ENCODE measurements at regions not wholly inside any gene's neighbourhood (a gene's known extent, or its start where the extent isn't known, plus 50 kb on each side); places are given as distances from the start of the nearest gene placed in this dataset.
A peak's percentile ranks its signal among the peaks of the same experiment; 100 is the strongest.

GRCh38 chr7:112905950-112906349, 115.8 kb upstream of the TMEM168 start:
- H3K4me2 ChIP-seq (ENCODE audit: low read length): no peak overlapping the region
- no peak overlapping the region for H3K9ac ChIP-seq
- H3K36me3 ChIP-seq (ENCODE audit: control insufficient read depth, insufficient read depth, low read length): no peaks in the 10 kb centered on the region
- no peak overlapping the region for H3K4me3 ChIP-seq (ENCODE audit: low read depth, low read length)
- H3K27me3 ChIP-seq (ENCODE audit: control insufficient read depth, insufficient read depth, low read length): no peaks in the 10 kb centered on the region
- no peak overlapping the region for H3K27ac ChIP-seq
- no peak overlapping the region for H2AFZ ChIP-seq
- TF ChIP-seq CTCF (IDR thresholded peaks at IDR 0.05): no peak
- no peaks in the 10 kb centered on the region for H3K4me1 ChIP-seq
- H3K79me2 ChIP-seq: peaks cover 8% of the 10 kb centered on the region
- no peaks in the 10 kb centered on the region for H3K9me3 ChIP-seq (ENCODE audit: control insufficient read depth, low read length)

GRCh38 chr7:112905413-112905812, 115.2 kb upstream of the TMEM168 start:
- Histone ChIP-seq H3K4me2 (ENCODE audit: low read length) (no peak overlapping the region), H3K9me3 (ENCODE audit: control insufficient read depth, low read length) (no peaks in the 10 kb centered on the region), H3K4me1 (no peaks in the 10 kb centered on the region), H3K27me3 (ENCODE audit: control insufficient read depth, insufficient read depth, low read length) (no peaks in the 10 kb centered on the region), H3K27ac (no peak overlapping the region), H3K4me3 (ENCODE audit: low read depth, low read length) (no peak overlapping the region), H2AFZ (no peak overlapping the region), H3K36me3 (ENCODE audit: control insufficient read depth, insufficient read depth, low read length) (no peaks in the 10 kb centered on the region), H3K9ac (no peak overlapping the region), H3K79me2 (peaks cover 8% of the 10 kb centered on the region)
- TF ChIP-seq CTCF (IDR thresholded peaks at IDR 0.05): no peak

- H3K36me3 ChIP-seq (ENCODE audit: control insufficient read depth, insufficient read depth, low read length): no peaks in the 10 kb centered on the region
- H3K4me3 ChIP-seq (ENCODE audit: low read depth, low read length): no peak overlapping the region
- peak; percentile 73 for TF ChIP-seq CTCF (IDR thresholded peaks at IDR 0.05)
- no peaks in the 10 kb centered on the region for H3K4me1 ChIP-seq
- H2AFZ ChIP-seq: no peak overlapping the region
- no peak overlapping the region for H3K27ac ChIP-seq
- no peak overlapping the region for H3K4me2 ChIP-seq (ENCODE audit: low read length)
- H3K79me2 ChIP-seq: peaks cover 23% of the 10 kb centered on the region
- H3K27me3 ChIP-seq (ENCODE audit: control insufficient read depth, insufficient read depth, low read length): no peaks in the 10 kb centered on the region
- no peak overlapping the region for H3K9ac ChIP-seq
- no peaks in the 10 kb centered on the region for H3K9me3 ChIP-seq (ENCODE audit: control insufficient read depth, low read length)
Observed at GRCh38 chr7:112898432-112899290, 108.5 kb upstream of the TMEM168 start.

- Histone ChIP-seq H3K9ac (no peak overlapping the region), H3K4me3 (ENCODE audit: low read depth, low read length) (no peak overlapping the region), H3K9me3 (ENCODE audit: control insufficient read depth, low read length) (no peaks in the 10 kb centered on the region), H3K27me3 (ENCODE audit: control insufficient read depth, insufficient read depth, low read length) (no peaks in the 10 kb centered on the region), H3K36me3 (ENCODE audit: control insufficient read depth, insufficient read depth, low read length) (no peaks in the 10 kb centered on the region), H3K4me2 (ENCODE audit: low read length) (no peak overlapping the region), H2AFZ (no peak overlapping the region), H3K79me2 (peaks cover 28% of the 10 kb centered on the region), H3K27ac (no peak overlapping the region), H3K4me1 (no peaks in the 10 kb centered on the region)
- no peak for TF ChIP-seq CTCF (IDR thresholded peaks at IDR 0.05)
Observed at GRCh38 chr7:112897839-112898431, 107.7 kb upstream of the TMEM168 start.

All from parathyroid adenoma (tissue), 2 donors.